H9 (cell line): ENCODE measurements at regions not wholly inside any gene's neighbourhood (a gene's known extent, or its start where the extent isn't known, plus 50 kb on each side); places are given as distances from the start of the nearest gene placed in this dataset.

Experiments used
- DNase-seq: peaks from one replicate; pipeline ENCODE4 v3.0.0-alpha.2; 2017
- H2AFZ ChIP-seq: one replicate; pipeline ENCODE4 v1.6.1; 2013; ENCODE audit warnings: mild to moderate bottlenecking, low read length, control low read depth, moderate library complexity
- H2AK5ac ChIP-seq: 2 replicates; pipeline ENCODE4 v1.6.1; 2013; ENCODE audit warnings: low read length, control low read depth, mixed read lengths; ENCODE audit not compliant: insufficient read length
- H2BK120ac ChIP-seq: one replicate; pipeline ENCODE4 v1.6.1; 2013; ENCODE audit warnings: low read depth, mild to moderate bottlenecking, low read length, control low read depth, inconsistent platforms; ENCODE audit not compliant: poor library complexity, severe bottlenecking
- H2BK12ac ChIP-seq: 2 replicates; pipeline ENCODE4 v1.6.1; 2013; ENCODE audit warnings: low read length, control low read depth, mixed read lengths, low read depth; ENCODE audit not compliant: insufficient read length
- H2BK15ac ChIP-seq: 2 replicates; pipeline ENCODE4 v1.6.1; 2013; ENCODE audit warnings: low read depth, low read length, control low read depth
- H2BK20ac ChIP-seq: one replicate; pipeline ENCODE4 v1.6.1; 2013; ENCODE audit warnings: low read depth, mild to moderate bottlenecking, low read length, control low read depth, inconsistent platforms; ENCODE audit not compliant: poor library complexity, severe bottlenecking
- H2BK5ac ChIP-seq: 2 replicates; pipeline ENCODE4 v1.6.1; 2013; ENCODE audit warnings: low read length, control low read depth, mixed read lengths; ENCODE audit not compliant: insufficient read length
- H3K14ac ChIP-seq: 2 replicates; pipeline ENCODE4 v1.6.1; 2013; ENCODE audit warnings: low read length, control low read depth; ENCODE audit not compliant: insufficient read depth
- H3K18ac ChIP-seq: 2 replicates; pipeline ENCODE4 v1.6.1; 2013; ENCODE audit warnings: low read depth, mild to moderate bottlenecking, mixed read lengths, low read length, control low read depth; ENCODE audit not compliant: insufficient read length
- H3K23ac ChIP-seq: 2 replicates; pipeline ENCODE4 v1.6.1; 2013; ENCODE audit warnings: low read length, control low read depth, mixed read lengths, low read depth; ENCODE audit not compliant: insufficient read length
- H3K23me2 ChIP-seq: 2 replicates; pipeline ENCODE4 v1.6.1; 2013; ENCODE audit warnings: low read depth, mild to moderate bottlenecking, mixed read lengths, low read length, control low read depth; ENCODE audit not compliant: insufficient read length, poor library complexity, severe bottlenecking
- H3K27ac ChIP-seq: 2 replicates; pipeline ENCODE4 v1.5.1; 2013; ENCODE audit warnings: low read length, control low read depth, mixed read lengths, low read depth; ENCODE audit not compliant: insufficient read length
- H3K27me3 ChIP-seq: 2 replicates; pipeline ENCODE4 v1.6.1; 2013; ENCODE audit warnings: low read length, control low read depth, inconsistent platforms; ENCODE audit not compliant: insufficient read depth
- H3K4ac ChIP-seq: 2 replicates; pipeline ENCODE4 v1.6.1; 2013; ENCODE audit warnings: low read depth, mild to moderate bottlenecking, control low read depth, inconsistent platforms, low read length, moderate library complexity
- H3K4me1 ChIP-seq: 2 replicates; pipeline ENCODE4 v1.6.1; 2013; ENCODE audit warnings: low read length, control low read depth, inconsistent platforms; ENCODE audit not compliant: insufficient read depth
- H3K4me2 ChIP-seq: 2 replicates; pipeline ENCODE4 v1.6.1; 2013; ENCODE audit warnings: low read length, control low read depth, mixed read lengths; ENCODE audit not compliant: insufficient read length, insufficient read depth
- H3K56ac ChIP-seq: 2 replicates; pipeline ENCODE4 v1.6.1; 2013; ENCODE audit warnings: low read depth, mild to moderate bottlenecking, mixed read lengths, low read length, control low read depth; ENCODE audit not compliant: insufficient read length
- H3K79me1 ChIP-seq: 2 replicates; pipeline ENCODE4 v1.6.1; 2013; ENCODE audit warnings: low read depth, mild to moderate bottlenecking, moderate library complexity, low read length, control low read depth, inconsistent platforms; ENCODE audit not compliant: insufficient read depth, poor library complexity, severe bottlenecking
- H3K79me2 ChIP-seq: 2 replicates; pipeline ENCODE4 v1.6.1; 2013; ENCODE audit warnings: low read length, control low read depth, inconsistent platforms; ENCODE audit not compliant: insufficient read depth
- H3K9ac ChIP-seq: 2 replicates; pipeline ENCODE4 v1.6.1; 2013; ENCODE audit warnings: low read length, control low read depth, mixed read lengths; ENCODE audit not compliant: insufficient read length; ENCODE audit errors: extremely low read depth
- H3K9me3 ChIP-seq: one replicate; pipeline ENCODE4 v1.6.1; 2013; ENCODE audit warnings: low read depth, low read length, inconsistent platforms; ENCODE audit not compliant: control insufficient read depth
- H3T11ph ChIP-seq: one replicate; pipeline ENCODE4 v1.6.1; 2013; ENCODE audit warnings: mild to moderate bottlenecking, low read length, control low read depth, inconsistent platforms
- H4K20me1 ChIP-seq: one replicate; pipeline ENCODE4 v1.6.1; 2013; ENCODE audit not compliant: control insufficient read depth, insufficient read length, insufficient read depth
- H4K5ac ChIP-seq: 2 replicates; pipeline ENCODE4 v1.6.1; 2013; ENCODE audit warnings: low read depth, mild to moderate bottlenecking, mixed read lengths, low read length, control low read depth; ENCODE audit not compliant: insufficient read length
- H4K8ac ChIP-seq: replicated peaks from 2 replicates; pipeline ENCODE4 v1.6.1; 2013; ENCODE audit warnings: low read length, control low read depth, mixed read lengths, low read depth; ENCODE audit not compliant: insufficient read length
- H4K91ac ChIP-seq: 2 replicates; pipeline ENCODE4 v1.6.1; 2013; ENCODE audit warnings: low read depth, mild to moderate bottlenecking, moderate library complexity, mixed read lengths, low read length, control low read depth; ENCODE audit not compliant: insufficient read length
- H3K27ac Mint-ChIP-seq, 3 experiments: 2 replicates in 2 of 3; 3 replicates in 1 of 3; pipeline ENCODE4 v1.8.0; 2020 to 2021; ENCODE audit warnings: mixed read lengths in 3 of 3, mild to moderate bottlenecking in 1 of 3, moderate library complexity in 1 of 3
- H3K27me3 Mint-ChIP-seq: 2 replicates; pipeline ENCODE4 v1.8.0; 2021; ENCODE audit warnings: low read depth, mild to moderate bottlenecking, moderate library complexity, mixed read lengths
- H3K36me3 Mint-ChIP-seq, 3 experiments: 2 replicates in 2 of 3; 3 replicates in 1 of 3; pipeline ENCODE4 v1.8.0; 2020 to 2021; ENCODE audit warnings: low read depth in 3 of 3, mixed read lengths in 3 of 3; ENCODE audit not compliant: insufficient read depth in 1 of 3
- H3K4me1 Mint-ChIP-seq, 2 experiments: 2 replicates each; pipeline ENCODE4 v1.8.0; 2020; ENCODE audit warnings: mixed read lengths in 2 of 2
- H3K4me3 Mint-ChIP-seq, 2 experiments: 2 replicates in 1 of 2; 3 replicates in 1 of 2; pipeline ENCODE4 v1.8.0; 2020 to 2021; ENCODE audit warnings: mild to moderate bottlenecking in 2 of 2, mixed read lengths in 2 of 2, moderate library complexity in 1 of 2
- H3K9me3 Mint-ChIP-seq, 2 experiments: 2 replicates in 1 of 2; 3 replicates in 1 of 2; pipeline ENCODE4 v1.8.0; 2020; ENCODE audit warnings: mild to moderate bottlenecking in 2 of 2, mixed read lengths in 2 of 2, moderate library complexity in 1 of 2
- WGBS: extraction: QIAGEN DNeasy Blood & Tissue Kit; methylation state at CpG from one replicate; pipeline ENCODE4 v1.1.7; 2013; ENCODE audit warnings: missing lambda C conversion rate, low lambda C conversion rate, mixed read lengths; ENCODE audit not compliant: insufficient read length; ENCODE audit errors: extremely low coverage; 5-methylcytosine and 5-hydroxymethylcytosine counted together
- TF ChIP-seq, protein P1 (sequence below): fragments of 200-600 bp; sonication (generic); conservative IDR thresholded peaks from 3 replicates; pipeline ENCODE4 v1.8.0; 2021; ENCODE audit warnings: antibody characterized with exemption, mild to moderate bottlenecking

GRCh38 chr20:43361526-43361925 lies 96.2 kb upstream of the SRSF6 start:
- no peaks in the 10 kb centered on the region for H3K23me2 ChIP-seq
- no CpG with 5 or more reads among the region's 4 CpGs for WGBS
- no peaks in the 10 kb centered on the region for H3K9me3 ChIP-seq
- H3K4me1 ChIP-seq, result no peaks in the 10 kb centered on the region
- Mint-ChIP-seq H3K27me3 (peaks cover 11% of the 10 kb centered on the region), H3K4me3 (no peak overlapping the region), H3K9me3 (peaks cover 0 to 6% of the 10 kb centered on the region in 2 experiments; a peak in 1 of 5 replicates), H3K36me3 (no peaks in the 10 kb centered on the region; a peak in 1 of 7 replicates), H3K27ac (no peak overlapping the region), H3K4me1 (peaks cover 0 to 2% of the 10 kb centered on the region in 2 experiments; a peak in 1 of 4 replicates)
- H3T11ph ChIP-seq, result no peak overlapping the region
- no peak overlapping the region for H2BK20ac ChIP-seq
- DNase-seq, result no peak
- no peak overlapping the region for H3K9ac ChIP-seq
- no peak overlapping the region for H2AK5ac ChIP-seq
- H4K8ac ChIP-seq, result no peak overlapping the region
- H4K5ac ChIP-seq, result no peak overlapping the region
- H4K20me1 ChIP-seq, result no peaks in the 10 kb centered on the region
- H2BK12ac ChIP-seq, result no peak overlapping the region
- H2AFZ ChIP-seq, result no peak overlapping the region
- no peaks in the 10 kb centered on the region for H3K79me2 ChIP-seq
- H2BK15ac ChIP-seq, result no peak overlapping the region
- H3K23ac ChIP-seq, result no peak overlapping the region
- H3K79me1 ChIP-seq, result no peaks in the 10 kb centered on the region
- no peak overlapping the region for H3K14ac ChIP-seq
- no peak overlapping the region for H3K4ac ChIP-seq
- TF ChIP-seq, protein P1, sequence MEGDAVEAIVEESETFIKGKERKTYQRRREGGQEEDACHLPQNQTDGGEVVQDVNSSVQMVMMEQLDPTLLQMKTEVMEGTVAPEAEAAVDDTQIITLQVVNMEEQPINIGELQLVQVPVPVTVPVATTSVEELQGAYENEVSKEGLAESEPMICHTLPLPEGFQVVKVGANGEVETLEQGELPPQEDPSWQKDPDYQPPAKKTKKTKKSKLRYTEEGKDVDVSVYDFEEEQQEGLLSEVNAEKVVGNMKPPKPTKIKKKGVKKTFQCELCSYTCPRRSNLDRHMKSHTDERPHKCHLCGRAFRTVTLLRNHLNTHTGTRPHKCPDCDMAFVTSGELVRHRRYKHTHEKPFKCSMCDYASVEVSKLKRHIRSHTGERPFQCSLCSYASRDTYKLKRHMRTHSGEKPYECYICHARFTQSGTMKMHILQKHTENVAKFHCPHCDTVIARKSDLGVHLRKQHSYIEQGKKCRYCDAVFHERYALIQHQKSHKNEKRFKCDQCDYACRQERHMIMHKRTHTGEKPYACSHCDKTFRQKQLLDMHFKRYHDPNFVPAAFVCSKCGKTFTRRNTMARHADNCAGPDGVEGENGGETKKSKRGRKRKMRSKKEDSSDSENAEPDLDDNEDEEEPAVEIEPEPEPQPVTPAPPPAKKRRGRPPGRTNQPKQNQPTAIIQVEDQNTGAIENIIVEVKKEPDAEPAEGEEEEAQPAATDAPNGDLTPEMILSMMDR, result no peak
- no peaks in the 10 kb centered on the region for H3K27me3 ChIP-seq
- H3K18ac ChIP-seq, result no peak overlapping the region
- H3K56ac ChIP-seq, result no peak overlapping the region
- no peak overlapping the region for H2BK5ac ChIP-seq
- no peak overlapping the region for H3K4me2 ChIP-seq
- no peak overlapping the region for H2BK120ac ChIP-seq
- no peak overlapping the region for H3K27ac ChIP-seq
- H4K91ac ChIP-seq, result no peak overlapping the region
